Hematopoietic multipotent progenitor cell treated with erythropoietin and hydrocortisone succinate and interleukin-3 and kit ligand, for 8 days (in vitro differentiated cells): ENCODE measurements at regions not wholly inside any gene's neighbourhood (a gene's known extent, or its start where the extent isn't known, plus 50 kb on each side); places are given as distances from the start of the nearest gene placed in this dataset.
"Not testable (repeated sequence)": the region's sequence is repeated elsewhere in the genome, so short reads cannot be mapped to it uniquely, and the experiment has no call there.

Experiments used
- DNase-seq: peaks from one replicate; pipeline ENCODE4 v3.0.0-alpha.2; 2015

DNA sequence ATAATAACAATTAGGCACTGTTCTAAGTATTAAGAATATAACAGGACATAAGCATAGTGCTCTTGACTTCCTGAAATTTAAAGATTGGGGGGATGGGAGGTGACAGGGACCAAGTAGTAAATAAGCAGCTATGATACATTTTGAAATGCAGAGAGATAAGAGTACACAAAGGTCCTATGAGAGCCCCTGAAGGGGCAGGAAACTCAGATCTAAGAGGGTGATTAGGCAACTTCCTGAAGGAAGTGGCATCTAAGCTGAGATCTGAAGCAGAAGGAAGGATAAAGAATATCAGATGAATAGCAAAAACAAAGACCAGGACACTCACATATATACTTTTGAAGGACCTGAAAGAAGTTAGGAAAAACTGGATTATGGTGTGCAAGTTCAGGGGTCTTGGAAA lies 415.2 kb upstream of the FRG2C start:
- DNase-seq = no peak

DNA sequence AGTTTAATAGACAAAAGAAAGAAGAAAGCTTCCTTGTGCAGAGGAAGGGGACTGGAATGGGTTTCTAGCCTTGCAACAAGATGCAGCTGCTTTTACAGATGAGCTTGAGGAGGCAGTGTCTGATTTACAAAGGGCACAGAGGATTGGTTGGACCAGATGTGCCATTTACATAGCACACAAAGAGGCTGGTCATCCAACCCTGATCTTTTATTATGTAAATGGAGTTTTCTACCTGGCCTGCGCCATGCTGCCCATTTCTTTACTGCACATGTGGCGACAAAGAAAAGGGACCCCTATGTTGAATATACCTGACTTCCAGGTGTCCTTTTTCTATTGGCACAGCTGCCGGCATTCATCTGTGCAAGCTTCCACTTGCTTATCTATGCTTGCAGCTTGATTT lies 409.4 kb upstream of the FRG2C start:
- no peak for DNase-seq

DNA sequence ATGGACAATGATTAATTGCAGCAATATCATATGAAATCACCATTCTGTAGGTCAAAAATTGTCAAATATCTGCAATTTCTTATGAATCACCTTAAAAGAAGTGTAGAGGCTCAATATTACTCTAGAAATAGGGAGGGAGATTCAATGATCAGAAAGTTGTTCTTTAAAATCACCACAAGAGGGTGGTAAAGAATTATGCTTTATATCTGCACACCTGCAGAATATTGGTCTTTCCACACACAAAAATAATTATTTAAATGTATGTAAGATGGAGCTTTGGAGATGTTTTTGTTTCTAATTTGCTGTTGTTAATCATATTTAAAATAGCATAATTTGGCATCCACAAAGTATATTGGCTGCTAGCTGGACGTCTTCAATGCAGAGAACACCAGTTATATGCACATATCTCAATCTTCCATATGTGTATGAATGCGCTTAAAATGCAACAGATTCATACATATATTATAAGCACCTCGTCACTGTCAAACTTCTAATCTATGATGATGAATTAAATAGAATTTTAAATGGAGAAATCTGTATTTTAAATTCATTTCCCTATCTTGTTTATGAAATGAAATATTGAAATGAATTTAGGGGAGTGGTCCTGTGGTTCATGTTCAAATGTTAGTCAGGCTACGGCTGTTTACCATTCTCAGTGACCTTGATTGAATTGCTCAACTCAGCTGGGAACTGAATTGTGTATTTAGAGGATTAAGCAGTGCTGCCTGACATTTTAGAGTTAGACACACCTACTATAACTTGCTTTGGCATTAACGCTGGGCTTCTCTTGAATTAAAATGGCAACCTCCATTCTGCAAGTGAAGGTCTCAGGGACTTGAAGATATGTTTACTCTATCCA lies 405.1 kb upstream of the FRG2C start:
- peak; percentile 7 for DNase-seq

DNA sequence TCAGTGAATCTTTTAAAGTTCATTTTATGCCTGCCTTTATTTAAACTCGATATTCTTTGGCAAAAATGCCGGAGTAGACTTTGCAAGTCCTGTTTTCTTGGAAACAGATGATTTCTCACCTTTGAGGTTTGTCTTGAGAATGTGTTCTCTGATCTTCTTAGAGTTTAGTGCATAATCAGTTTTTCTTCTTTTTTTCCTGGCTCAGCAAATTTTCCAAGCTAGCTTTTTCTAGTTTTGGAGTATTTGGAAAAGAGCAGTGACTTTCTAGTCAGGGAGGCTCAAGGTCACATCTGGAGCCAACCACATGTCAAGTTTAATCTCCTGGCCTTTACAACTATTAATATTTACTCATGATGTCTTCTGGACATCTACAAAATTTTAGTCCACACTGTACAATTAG lies 403.2 kb upstream of the FRG2C start:
- DNase-seq = not testable (repeated sequence)

DNA sequence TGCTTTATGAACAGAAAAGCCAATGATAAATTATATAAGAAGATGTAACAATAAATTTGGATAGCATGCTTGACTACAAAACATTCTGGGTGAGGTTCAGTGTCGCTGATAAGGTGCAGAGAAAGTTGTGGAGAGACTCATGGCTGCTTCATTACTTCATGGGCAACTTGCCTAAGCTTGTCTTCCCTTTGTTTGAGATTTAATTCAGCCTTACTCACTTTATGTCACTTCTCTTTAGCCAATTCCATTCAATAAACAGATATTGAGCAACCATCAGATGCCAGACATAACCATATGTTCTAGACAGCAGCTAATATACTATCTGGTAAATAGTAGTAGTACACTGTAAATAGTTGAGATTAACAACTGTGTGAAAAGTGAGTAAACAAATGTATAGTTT lies 401.5 kb upstream of the FRG2C start:
- DNase-seq = no peak

DNA sequence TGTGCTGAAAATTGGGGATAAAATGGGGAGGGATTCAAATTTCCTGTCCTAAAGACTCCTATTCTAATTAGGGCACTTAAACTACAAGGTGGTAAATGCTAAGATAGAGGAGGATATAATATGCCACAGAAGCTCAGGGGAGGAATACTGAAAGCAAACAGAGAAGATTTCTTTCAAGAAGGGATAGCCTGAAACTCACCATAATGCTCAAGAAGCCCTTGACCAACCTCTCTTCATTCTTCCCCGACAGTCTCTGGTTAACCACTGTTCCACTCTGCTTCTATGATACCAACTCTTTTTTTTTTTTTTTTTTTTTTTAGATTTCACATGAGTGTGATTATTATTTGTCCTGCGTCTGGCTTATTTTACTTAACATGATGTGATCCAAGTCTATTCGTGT lies 398.2 kb upstream of the FRG2C start:
- no peak for DNase-seq

DNA sequence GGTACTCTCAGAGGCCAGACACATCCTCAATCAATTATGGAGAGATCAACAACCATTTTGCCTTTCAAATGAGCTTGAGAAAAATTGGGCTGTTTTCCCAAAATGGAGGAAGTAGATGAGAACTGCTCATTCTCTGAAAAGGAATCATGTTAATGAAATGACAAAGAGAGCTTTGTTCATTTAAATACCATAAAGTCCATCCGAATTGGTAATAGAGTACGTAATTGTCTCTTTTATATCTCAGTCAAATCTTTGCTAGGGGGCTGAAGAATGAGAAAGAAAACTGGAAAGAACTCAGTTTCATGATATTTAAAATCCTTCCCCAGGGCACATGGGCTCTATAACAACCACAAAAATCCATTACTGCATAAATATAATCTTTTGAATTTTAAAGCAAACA lies 395.6 kb upstream of the FRG2C start:
- not testable (repeated sequence) for DNase-seq

DNA sequence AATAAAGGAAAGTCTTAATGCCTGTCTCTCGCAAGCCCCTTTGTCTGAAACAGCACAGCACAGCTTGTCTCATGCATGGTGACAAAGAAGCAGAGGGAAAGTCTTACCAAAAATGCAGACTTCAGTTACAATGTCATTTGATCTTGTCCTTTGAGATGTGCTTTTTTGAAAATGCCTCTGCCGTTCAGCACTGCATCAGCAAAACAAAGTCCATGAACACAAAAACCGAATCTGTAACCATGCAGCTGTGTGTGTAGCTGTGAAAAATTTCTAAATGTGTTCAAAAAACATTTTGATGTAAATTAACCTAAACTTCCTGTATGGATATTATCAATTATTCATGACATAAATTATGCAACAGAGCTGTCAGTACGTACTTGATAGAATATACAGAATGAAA lies 391.9 kb upstream of the FRG2C start:
- not testable (repeated sequence) for DNase-seq

DNA sequence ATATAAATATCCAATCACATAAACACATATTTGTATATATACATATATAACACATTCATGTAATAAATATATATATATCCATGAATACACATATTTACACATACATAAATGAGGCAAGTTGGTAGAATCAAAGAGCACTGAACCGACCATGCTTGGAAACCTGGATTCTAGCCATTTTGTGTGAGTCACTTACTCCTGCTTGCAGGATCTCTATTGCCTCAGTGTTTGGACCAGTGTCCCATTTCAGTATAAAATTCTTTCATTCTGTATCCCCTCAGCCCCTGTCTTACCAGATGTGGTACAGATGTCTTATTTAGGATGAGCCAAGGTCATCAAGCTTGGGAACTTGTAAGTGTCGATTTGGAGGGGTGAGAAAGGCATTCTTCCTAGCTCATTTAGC lies 391.4 kb upstream of the FRG2C start:
- DNase-seq = no peak

DNA sequence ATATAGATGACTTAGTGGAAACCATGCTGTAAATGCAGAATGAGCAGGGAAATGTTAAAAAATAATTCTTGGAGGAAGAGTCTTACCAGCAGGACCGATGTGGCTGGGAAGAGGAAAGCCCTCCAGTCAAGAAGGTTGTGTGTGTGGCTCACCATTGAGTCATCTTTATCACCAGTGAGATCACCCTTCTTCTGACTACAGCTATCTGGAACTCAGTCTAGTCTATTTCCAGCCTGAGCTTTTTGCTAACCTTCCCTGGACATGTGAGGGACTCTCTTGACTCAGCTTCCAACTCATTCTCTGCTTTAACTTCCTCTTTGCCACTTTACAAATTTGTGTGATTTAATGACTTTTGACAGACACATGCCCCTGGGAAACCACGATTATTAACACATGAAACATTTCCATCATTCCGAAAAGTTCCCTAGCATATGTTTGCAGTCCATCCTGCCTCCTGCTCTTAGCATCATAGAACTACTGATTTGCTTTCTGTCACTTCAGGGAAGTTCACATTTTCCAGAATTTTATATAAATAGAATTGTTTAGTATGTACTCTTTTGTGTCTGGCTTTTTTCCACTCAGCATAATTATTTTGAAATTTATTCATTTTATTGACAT lies 378.5 kb upstream of the FRG2C start:
- DNase-seq = not testable (repeated sequence)

DNA sequence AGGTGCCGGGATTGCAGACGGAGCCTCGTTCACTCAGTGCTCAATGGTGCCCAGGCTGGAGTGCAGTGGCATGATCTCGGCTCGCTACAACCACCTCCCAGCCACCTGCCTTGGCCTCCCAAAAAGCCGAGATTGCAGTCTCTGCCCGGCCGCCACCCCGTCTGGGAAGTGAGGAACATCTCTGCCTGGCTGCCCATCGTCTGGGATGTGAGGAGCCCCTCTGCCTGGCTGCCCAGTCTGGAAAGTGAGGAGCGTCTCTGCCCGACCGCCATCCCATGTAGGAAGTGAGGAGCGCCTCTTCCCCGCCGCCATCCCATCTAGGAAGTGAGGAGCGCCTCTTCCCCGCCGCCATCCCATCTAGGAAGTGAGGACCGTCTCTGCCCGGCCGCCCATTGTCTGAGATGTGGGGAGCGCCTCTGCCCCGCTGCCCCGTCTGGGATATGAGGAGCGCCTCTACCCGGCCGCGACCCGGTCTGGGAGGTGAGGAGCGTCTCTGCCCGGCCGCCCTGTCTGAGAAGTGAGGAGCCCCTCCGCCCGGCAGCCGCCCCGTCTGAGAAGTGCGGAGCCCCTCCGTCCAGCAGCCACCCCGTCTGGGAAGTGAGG lies 375.1 kb upstream of the FRG2C start:
- DNase-seq = not testable (repeated sequence)

DNA sequence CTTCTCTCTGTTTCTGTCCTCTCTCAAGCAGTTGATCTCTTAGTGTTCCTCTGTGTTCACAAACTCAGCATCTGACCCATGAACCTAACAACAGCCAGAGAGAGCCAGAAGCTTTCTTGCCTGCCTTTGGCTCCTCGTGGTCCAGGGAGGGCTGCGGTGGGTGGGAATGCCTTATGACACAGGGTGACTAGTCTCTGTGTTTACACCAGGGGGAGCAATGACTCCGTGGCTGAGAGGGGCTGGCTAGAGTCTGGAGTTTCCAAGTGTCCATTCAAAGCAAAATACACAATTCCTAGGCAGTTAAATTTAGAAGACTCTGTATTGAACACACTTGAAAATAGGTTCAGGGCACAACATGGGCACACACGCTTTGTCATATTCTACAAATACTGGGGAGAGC lies 370.0 kb upstream of the FRG2C start:
- DNase-seq = peak; percentile 7

DNA sequence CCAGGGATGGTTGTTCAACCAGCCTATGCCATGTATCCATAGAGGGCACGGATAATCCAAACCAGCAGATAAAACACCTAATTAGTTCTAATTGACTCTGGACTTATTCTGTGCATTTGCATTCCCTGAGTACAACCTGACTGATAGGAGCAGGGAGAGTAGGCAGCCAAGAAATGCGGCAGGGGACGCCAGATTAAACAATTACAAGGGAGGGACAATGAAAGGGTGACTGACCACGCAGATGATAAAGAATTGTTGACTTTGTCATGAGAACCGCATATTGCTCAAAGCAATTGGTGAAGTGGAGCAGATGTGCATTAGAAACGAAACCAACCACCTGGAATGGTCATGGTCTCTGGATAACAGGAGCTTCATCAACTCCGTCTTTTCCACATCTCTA lies 369.1 kb upstream of the FRG2C start:
- DNase-seq = no peak

DNA sequence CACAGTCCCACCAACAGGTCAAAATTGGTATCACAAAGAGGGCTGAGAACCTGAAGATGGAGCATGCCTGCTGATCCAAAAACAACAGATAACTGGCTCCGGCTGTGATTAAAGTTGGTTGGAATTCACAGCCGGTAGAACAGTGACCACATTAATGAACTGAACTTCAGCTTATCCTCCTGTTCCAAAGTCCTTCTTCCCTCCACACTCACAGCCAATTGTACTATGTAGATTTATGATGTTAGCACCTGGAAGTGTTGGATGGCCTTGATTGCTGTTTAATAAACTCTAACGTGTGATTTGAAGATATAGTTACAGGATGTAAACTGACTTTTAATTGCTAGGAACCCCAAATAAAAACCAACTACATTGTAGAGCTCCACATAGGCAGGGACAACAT lies 367.3 kb upstream of the FRG2C start:
- no peak for DNase-seq

DNA sequence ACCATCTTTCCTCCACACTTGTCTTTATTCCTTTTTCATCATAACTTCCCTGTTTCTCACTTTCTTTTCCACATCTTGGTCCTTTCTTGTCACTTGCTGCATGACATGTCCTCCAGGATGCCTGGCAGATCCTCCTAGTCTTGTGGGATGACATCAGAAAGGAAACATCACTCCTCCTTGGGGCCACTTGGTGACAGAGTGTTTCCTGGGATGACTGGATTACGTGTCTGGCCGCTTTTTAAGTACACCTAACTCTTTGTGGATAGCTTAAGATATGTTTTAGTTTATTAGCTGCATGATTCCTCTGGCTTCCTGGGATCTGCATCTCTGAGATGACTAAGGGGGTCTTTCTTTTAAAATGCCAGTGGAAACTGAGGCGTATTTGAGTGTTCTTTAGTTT lies 363.5 kb upstream of the FRG2C start:
- DNase-seq = no peak

DNA sequence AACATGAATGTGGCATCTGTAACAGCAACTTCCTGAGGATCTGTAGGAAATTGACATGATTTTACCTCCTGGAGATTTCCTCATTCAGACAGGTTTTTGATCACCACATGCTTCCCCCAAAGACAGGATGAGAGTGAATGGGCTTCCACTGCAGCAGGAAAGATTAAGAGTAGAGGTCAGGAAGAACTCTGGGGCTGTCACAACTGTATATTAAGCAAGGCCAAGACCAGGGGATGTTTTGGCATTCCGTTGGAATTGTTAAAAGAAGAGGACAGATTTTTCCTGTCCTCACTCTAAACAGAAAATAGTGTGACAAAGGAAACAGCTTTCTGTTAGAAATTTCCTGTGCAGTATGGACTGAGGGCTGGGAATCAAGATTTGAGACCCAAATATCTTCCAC lies 363.1 kb upstream of the FRG2C start:
- not testable (repeated sequence) for DNase-seq

DNA sequence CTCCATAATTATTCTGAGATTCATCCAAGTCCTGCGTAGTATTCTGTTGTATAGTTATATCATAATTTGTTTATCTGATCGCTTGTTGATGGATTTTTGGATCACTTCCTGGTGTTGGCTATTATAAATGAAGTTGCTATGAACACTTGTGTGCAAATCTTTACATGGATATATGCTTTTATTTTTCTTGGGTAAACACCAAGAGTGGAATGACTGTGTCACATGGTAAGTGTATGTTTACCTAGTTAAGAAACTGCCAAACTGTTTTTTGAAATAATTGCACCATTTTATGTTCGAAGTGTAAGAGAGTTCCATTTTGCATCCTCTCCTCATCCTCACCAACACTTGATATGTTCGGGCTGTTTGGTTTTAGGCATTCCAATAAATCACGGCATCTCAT lies 360.4 kb upstream of the FRG2C start:
- no peak for DNase-seq

DNA sequence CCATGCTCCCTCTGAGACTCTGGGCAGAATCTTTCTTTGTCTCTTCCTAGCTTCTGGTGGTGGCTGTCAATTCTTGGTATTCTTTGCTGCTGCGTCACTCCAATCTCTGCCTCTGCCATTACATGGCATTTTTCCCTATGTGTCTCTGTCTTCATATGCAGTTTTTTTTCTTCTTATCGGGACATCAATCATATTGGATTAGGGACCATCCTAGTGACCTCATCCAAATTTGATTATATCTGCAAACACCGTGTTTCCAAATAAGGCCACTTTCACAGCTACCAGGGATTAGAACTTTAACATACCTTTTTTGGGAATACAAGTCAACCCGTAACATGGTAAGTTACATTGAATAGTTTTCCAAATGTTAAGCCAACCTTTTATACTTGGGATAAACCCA lies 358.2 kb upstream of the FRG2C start:
- no peak for DNase-seq

DNA sequence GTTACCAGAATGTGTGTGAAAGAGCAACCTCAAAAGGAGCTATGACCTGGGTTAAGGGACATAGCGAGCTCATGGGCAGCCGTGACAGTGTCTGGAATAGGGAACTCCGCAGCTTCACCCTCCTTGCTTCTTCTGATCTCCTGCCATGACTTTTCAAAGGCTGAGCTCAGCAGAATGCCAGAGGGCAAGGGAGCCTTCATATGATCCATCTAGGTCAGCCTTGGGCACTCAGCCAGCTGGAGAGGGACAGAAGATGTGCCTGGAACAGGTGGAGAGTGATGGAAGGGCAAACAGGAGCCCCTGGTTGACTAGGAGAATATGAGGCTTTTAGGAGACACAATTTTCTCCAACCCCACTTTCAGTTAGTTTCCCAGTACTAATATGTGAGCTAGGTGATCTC lies 352.8 kb upstream of the FRG2C start:
- not testable (repeated sequence) for DNase-seq

DNA sequence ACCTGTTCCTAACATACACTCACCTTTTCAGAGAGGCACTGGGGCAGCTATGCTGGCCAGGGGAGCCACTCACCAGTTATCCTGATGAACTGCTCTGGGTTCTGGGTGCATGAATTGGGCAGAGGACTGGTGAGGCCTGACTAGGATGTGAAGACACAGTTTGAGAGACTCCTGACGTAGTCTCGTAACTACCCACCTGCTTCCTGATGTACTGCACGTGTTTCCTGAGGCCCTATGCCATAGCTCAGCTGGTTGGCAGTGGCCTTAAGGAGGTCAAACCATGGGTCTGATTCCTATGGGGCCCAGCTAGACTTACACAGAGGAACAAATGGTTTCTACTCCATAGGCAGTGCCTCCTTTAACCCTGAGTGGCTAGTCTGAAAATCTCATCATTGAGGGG lies 351.7 kb upstream of the FRG2C start:
- DNase-seq = not testable (repeated sequence)

DNA sequence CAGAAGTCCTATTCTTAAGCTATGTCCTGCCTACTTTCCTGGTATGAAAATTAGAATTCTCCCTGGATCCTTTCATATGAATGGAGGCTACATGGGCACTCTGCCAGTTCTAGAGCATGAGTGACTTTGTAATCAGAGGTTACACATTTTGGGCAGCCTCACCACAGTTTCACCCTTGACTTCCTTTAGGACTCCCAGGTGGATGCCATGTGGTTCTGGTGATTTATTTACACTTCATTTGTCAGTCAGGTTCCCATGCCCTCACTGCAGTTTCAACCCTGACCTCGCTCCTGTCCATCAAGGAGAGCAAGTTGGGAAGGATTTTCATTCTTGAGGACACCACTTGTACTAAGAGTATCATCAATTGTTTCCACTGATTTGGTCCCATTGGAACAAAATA lies 344.4 kb upstream of the FRG2C start:
- not testable (repeated sequence) for DNase-seq

DNA sequence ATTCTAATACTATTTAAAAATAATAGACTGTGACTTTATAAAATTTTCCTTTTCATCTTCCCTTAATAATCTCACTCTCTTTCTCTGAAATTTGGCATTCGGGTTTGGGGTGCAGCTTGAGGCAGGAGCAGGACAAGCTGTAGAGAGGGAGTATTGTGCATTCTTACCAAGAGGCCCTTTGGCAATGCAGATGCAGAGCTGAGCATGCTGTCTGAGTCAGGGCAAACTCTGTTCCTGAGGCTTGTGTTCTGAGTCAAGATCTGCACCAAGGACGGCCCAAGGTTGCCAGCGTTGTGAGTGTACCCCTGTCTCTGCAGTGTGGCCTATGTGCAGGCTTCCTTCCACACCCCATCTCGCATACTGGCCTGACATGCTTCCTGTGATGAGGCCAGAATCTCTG lies 343.8 kb upstream of the FRG2C start:
- no peak for DNase-seq

DNA sequence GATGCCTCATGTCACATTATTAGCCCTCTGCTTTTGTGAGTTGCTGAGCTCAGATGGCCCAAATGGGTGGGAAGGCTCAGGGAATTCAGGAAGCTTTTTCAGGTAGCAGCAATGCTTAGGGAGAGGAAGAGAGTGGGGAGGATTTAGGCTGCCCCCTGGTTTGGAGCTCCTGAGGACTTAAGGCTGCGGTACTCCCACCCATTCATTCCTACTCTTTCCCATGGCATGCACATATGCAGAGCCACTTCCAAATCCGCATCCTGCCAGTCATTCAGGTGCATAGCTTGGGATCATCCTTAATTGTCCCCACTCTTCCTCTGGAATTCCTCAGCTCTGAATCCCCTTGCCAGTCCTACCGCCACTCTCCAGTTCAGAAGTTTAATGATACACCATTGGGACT lies 343.1 kb upstream of the FRG2C start:
- DNase-seq = no peak

DNA sequence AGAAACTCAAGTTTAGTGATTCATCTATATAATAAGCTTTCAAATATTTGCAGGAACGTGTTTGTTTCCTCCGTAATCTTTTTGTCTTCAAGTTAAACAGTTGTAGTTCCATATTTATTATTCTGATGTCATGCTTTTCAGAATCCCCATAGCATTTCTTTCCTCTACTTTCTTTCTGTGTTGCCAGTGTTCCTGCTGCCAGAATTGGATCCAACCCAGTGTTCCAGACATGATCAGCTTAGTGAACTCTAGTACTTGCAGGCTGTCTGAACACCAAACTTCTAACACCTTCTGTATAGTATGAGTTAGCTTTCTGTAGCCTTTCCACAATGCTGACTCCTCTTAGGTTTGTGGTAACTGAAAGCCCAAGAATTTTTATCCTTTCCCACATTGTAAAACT lies 340.2 kb upstream of the FRG2C start:
- not testable (repeated sequence) for DNase-seq
